Activated CD8-positive, alpha-beta T cell treated with anti-CD3 and anti-CD28 coated beads for 36 hours (primary cell): ENCODE measurements at regions not wholly inside any gene's neighbourhood (a gene's known extent, or its start where the extent isn't known, plus 50 kb on each side); places are given as distances from the start of the nearest gene placed in this dataset.

Source experiments
- ATAC-seq: fragments of 200-7000 bp; cut with Tn5 transposase; one replicate; pipeline ENCODE4 v1.10.0; 2021; ENCODE audit warnings: mild to moderate bottlenecking, moderate library complexity
- CTCF ChIA-PET: fragments of 350-600 bp; sonication (Branson Sonifier 250); formaldehyde crosslinking; loops from one replicate; lab custom pipeline; 2021; ENCODE audit warnings: antibody characterized with exemption; lab: Charles Lee
- POLR2A ChIA-PET: fragments of 350-600 bp; sonication (Branson Sonifier 250); formaldehyde crosslinking; loops from one replicate; lab custom pipeline; 2021; ENCODE audit warnings: antibody characterized with exemption; lab: Charles Lee
- DNase-seq: peaks from one replicate; pipeline ENCODE4 v3.0.0-alpha.2; 2020
- H3K27ac Mint-ChIP-seq: one replicate; pipeline ENCODE4 v1.8.0; 2021; ENCODE audit warnings: mild to moderate bottlenecking, mixed read lengths
- H3K27me3 Mint-ChIP-seq: one replicate; pipeline ENCODE4 v1.8.0; 2021; ENCODE audit warnings: mixed read lengths
- H3K36me3 Mint-ChIP-seq: one replicate; pipeline ENCODE4 v1.8.0; 2021; ENCODE audit warnings: low read depth, mixed read lengths
- H3K4me1 Mint-ChIP-seq: one replicate; pipeline ENCODE4 v1.8.0; 2021; ENCODE audit warnings: low read depth, mixed read lengths
- H3K4me3 Mint-ChIP-seq: one replicate; pipeline ENCODE4 v1.8.0; 2021; ENCODE audit warnings: mild to moderate bottlenecking, moderate library complexity, mixed read lengths
- H3K9me3 Mint-ChIP-seq: one replicate; pipeline ENCODE4 v1.8.0; 2021; ENCODE audit warnings: mixed read lengths
- intact Hi-C: fragments of 100-400 bp; cut with micrococcal nuclease; formaldehyde crosslinking; loops from one replicate; pipeline ENCODE4 v1.10.0; 2022
- TF ChIP-seq, protein P1 (sequence below): fragments of 200-600 bp; IDR thresholded peaks from one replicate; pipeline ENCODE4 v1.8.0; 2022; ENCODE audit warnings: antibody characterized with exemption, mild to moderate bottlenecking

GRCh38 chr22:27110665-27111451 is 453.5 kb downstream of the MIAT start:
- no peak overlapping the region for H3K27ac Mint-ChIP-seq
- H3K4me3 Mint-ChIP-seq: no peak overlapping the region
- ChIA-PET POLR2A (interaction anchor here (0.6 kb wide), 1 partner anchor 113 kb away, joined by 3 read pairs; no protein-coding TSS in a partner anchor), CTCF (no interaction called here)
- no peaks in the 10 kb centered on the region for H3K4me1 Mint-ChIP-seq
- H3K36me3 Mint-ChIP-seq: no peaks in the 10 kb centered on the region
- TF ChIP-seq, protein P1, sequence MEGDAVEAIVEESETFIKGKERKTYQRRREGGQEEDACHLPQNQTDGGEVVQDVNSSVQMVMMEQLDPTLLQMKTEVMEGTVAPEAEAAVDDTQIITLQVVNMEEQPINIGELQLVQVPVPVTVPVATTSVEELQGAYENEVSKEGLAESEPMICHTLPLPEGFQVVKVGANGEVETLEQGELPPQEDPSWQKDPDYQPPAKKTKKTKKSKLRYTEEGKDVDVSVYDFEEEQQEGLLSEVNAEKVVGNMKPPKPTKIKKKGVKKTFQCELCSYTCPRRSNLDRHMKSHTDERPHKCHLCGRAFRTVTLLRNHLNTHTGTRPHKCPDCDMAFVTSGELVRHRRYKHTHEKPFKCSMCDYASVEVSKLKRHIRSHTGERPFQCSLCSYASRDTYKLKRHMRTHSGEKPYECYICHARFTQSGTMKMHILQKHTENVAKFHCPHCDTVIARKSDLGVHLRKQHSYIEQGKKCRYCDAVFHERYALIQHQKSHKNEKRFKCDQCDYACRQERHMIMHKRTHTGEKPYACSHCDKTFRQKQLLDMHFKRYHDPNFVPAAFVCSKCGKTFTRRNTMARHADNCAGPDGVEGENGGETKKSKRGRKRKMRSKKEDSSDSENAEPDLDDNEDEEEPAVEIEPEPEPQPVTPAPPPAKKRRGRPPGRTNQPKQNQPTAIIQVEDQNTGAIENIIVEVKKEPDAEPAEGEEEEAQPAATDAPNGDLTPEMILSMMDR: no peak
- DNase-seq (no peak), ATAC-seq (no peak)
- H3K9me3 Mint-ChIP-seq: peaks cover 3% of the 10 kb centered on the region
- H3K27me3 Mint-ChIP-seq: peaks cover 6% of the 10 kb centered on the region
- intact Hi-C loops: no loop called here

GRCh38 chr22:27111796-27112672 is 454.6 kb downstream of the MIAT start:
- H3K27me3 Mint-ChIP-seq: peaks cover 7% of the 10 kb centered on the region
- no peaks in the 10 kb centered on the region for H3K36me3 Mint-ChIP-seq
- CTCF ChIA-PET: no interaction called here
- intact Hi-C loops: no loop called here
- peaks cover 4% of the 10 kb centered on the region for H3K9me3 Mint-ChIP-seq
- H3K4me1 Mint-ChIP-seq: no peaks in the 10 kb centered on the region
- POLR2A ChIA-PET: no interaction called here
- no peak overlapping the region for H3K4me3 Mint-ChIP-seq
- no peak overlapping the region for H3K27ac Mint-ChIP-seq
- no peak for ATAC-seq
- TF ChIP-seq, protein P1: no peak
- no peak for DNase-seq

- intact Hi-C loops: no loop called here
- ChIA-PET CTCF (no interaction called here), POLR2A (no interaction called here)
- peaks cover 7% of the 10 kb centered on the region for H3K27me3 Mint-ChIP-seq
- no peaks in the 10 kb centered on the region for H3K36me3 Mint-ChIP-seq
- no peak for ATAC-seq
- H3K9me3 Mint-ChIP-seq: peaks cover 4% of the 10 kb centered on the region
- DNase-seq: peak; percentile 9
- TF ChIP-seq, protein P1: no peak
- H3K27ac Mint-ChIP-seq: no peak overlapping the region
- no peaks in the 10 kb centered on the region for H3K4me1 Mint-ChIP-seq
- no peak overlapping the region for H3K4me3 Mint-ChIP-seq
Observed at GRCh38 chr22:27113211-27113635, 455.8 kb downstream of the MIAT start.

DNA sequence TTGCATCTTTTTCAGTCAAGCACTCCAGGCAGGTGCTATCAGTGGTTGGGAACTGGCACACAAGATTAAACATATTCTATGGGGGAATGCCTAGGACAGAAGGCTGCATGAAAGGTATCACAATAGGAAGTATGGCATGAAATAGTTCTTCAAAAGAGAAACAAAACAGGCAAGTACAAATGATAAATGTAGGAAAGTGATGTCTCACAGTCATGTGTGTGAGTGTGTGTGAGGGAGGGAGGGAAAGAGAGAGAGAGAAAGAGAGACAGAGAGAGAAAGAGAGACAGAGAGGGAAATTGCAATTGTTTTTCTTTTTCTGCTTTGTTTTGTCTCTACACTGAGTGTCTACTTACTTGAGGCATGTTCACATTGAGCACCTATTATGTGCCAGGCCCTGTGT is 456.3 kb downstream of the MIAT start:
- ChIA-PET POLR2A (no interaction called here), CTCF (no interaction called here)
- peaks cover 4% of the 10 kb centered on the region for H3K9me3 Mint-ChIP-seq
- no peak overlapping the region for H3K4me3 Mint-ChIP-seq
- peaks cover 7% of the 10 kb centered on the region for H3K27me3 Mint-ChIP-seq
- H3K4me1 Mint-ChIP-seq: no peaks in the 10 kb centered on the region
- intact Hi-C loops: no loop called here
- H3K36me3 Mint-ChIP-seq: no peaks in the 10 kb centered on the region
- H3K27ac Mint-ChIP-seq: no peak overlapping the region
- DNase-seq (no peak), ATAC-seq (no peak)
- TF ChIP-seq, protein P1: no peak

DNA sequence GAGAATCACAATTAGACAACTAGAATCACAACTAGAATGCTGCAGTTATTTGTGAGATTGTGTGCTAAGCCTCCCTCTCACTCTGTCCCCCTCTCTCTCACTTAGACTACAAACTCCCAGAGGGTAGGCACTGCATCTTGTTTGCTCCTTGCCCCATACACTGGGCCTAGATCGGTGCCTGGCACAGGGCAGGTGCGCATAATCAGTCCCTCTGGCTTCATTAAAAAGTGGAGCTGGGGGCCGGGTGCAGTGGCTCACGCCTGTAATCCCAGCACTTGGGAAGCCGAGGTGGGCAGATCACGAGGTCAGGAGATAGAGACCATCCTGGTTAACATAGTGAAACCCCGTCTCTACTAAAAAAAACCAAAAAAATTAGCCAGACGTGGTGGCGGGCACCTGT is 456.8 kb downstream of the MIAT start:
- no peak for DNase-seq
- intact Hi-C loops: no loop called here
- POLR2A ChIA-PET: no interaction called here
- no peak for ATAC-seq
- Mint-ChIP-seq H3K27me3 (peaks cover 6% of the 10 kb centered on the region), H3K9me3 (peaks cover 3% of the 10 kb centered on the region), H3K36me3 (no peaks in the 10 kb centered on the region), H3K27ac (no peak overlapping the region), H3K4me1 (no peaks in the 10 kb centered on the region), H3K4me3 (no peak overlapping the region)
- TF ChIP-seq, protein P1: no peak
- CTCF ChIA-PET: no interaction called here
